ENCODE measurements at regions not wholly inside any gene's neighbourhood (a gene's known extent, or its start where the extent isn't known, plus 50 kb on each side); places are given as distances from the start of the nearest gene placed in this dataset.

- no peak overlapping the region for H3K56ac ChIP-seq (replicated peaks; ENCODE audit: insufficient read length, low read depth, low read length)
- DNase-seq (ENCODE audit: low read depth in 1 of 2, low spot score in 2 of 2) (no peak), FAIRE-seq (no peak)
- no peaks in the 10 kb centered on the region for H3K27me3 ChIP-seq (replicated peaks in 1 of 4; ENCODE audit: control insufficient read depth in 3 of 4, extremely low read depth in 1 of 4, insufficient read depth in 3 of 4, low read length in 3 of 4)
- H2AK5ac ChIP-seq (ENCODE audit: low read depth, low read length), result no peak overlapping the region
- ChIA-PET POLR2A (ENCODE audit: partially characterized antibody) (no interaction called here), CTCF (ENCODE audit: partially characterized antibody) (no interaction called here)
- no peak overlapping the region for H2BK20ac ChIP-seq (ENCODE audit: low read length)
- H3K4me3 ChIP-seq (ENCODE audit: extremely low read depth in 1 of 4, insufficient read depth in 2 of 4, low read depth in 3 of 4, low read length in 4 of 4), result no peak overlapping the region
- no peaks in the 10 kb centered on the region for H3K79me1 ChIP-seq (ENCODE audit: low read depth, low read length)
- H3K18ac ChIP-seq (ENCODE audit: extremely low read depth, low read length), result no peak overlapping the region
- no peaks in the 10 kb centered on the region for H3K36me3 ChIP-seq (ENCODE audit: control insufficient read depth in 2 of 4, insufficient read depth in 4 of 4, low read length in 3 of 4)
- no peak overlapping the region for H2BK12ac ChIP-seq (ENCODE audit: low read depth, low read length)
- H3K4me2 ChIP-seq (ENCODE audit: insufficient read depth in 1 of 2, low read depth in 2 of 2, low read length in 2 of 2), result no peak overlapping the region
- no peak overlapping the region for H4K5ac ChIP-seq (ENCODE audit: insufficient read length, low read depth, low read length)
- H2BK15ac ChIP-seq (ENCODE audit: low read length), result no peak overlapping the region
- H3K4me1 ChIP-seq (replicated peaks in 1 of 4; ENCODE audit: control insufficient read depth in 3 of 4, insufficient read depth in 4 of 4, low read length in 3 of 4), result no peaks in the 10 kb centered on the region
- peaks cover 64 to 98% of the 10 kb centered on the region in 2 experiments for H3K9me3 ChIP-seq (ENCODE audit: insufficient read depth in 2 of 2, low read depth in 1 of 2, low read length in 1 of 2)
- H2AFZ ChIP-seq (ENCODE audit: low read length), result no peak overlapping the region
- H4K8ac ChIP-seq (ENCODE audit: extremely low read depth, insufficient read depth, low read length), result no peak overlapping the region
- no peak overlapping the region for H2BK5ac ChIP-seq (ENCODE audit: low read depth, low read length)
- TF ChIP-seq ASH2L (IDR thresholded peaks at IDR 0.05; ENCODE audit: low read length) (no peak), EZH2 (IDR thresholded peaks at IDR 0.05; ENCODE audit: low read depth, low read length, severe bottlenecking) (no peak), RAD21 (IDR thresholded peaks at IDR 0.05 in 1 of 2, conservative IDR thresholded peaks at IDR 0.05 in 1 of 2; ENCODE audit: low read depth in 2 of 2, low read length in 2 of 2) (no peak), POLR2A (IDR thresholded peaks at IDR 0.05; ENCODE audit: control extremely low read depth in 1 of 2, low read depth in 2 of 2, low read length in 2 of 2) (no peak), EP300 (IDR thresholded peaks at IDR 0.05; ENCODE audit: borderline replicate concordance in 1 of 2, low read depth in 2 of 2, low read length in 2 of 2) (no peak)
- WGBS, 2 experiments (ENCODE audit: extremely low coverage in 1 of 2, insufficient coverage in 1 of 2, insufficient read length in 1 of 2, insufficient replicate concordance in 2 of 2, low coverage in 1 of 2, low lambda C conversion rate in 2 of 2, missing lambda C conversion rate in 1 of 2), result 74% methylated on average over 9 of the region's 9 CpGs; no CpG with 5 or more reads in 1 of the 2 experiments
- H3K79me2 ChIP-seq (ENCODE audit: control insufficient read depth in 1 of 2, insufficient read depth in 2 of 2, low read length in 2 of 2), result no peaks in the 10 kb centered on the region
- H3K27ac ChIP-seq (ENCODE audit: low read depth, low read length), result no peak overlapping the region
- H3K4ac ChIP-seq (replicated peaks; ENCODE audit: insufficient read length, low read depth, low read length), result no peak overlapping the region
- H4K20me1 ChIP-seq (replicated peaks in 1 of 2; ENCODE audit: control insufficient read depth in 1 of 2, insufficient read depth in 2 of 2, low read length in 2 of 2), result no peaks in the 10 kb centered on the region
- no peak overlapping the region for H3K23ac ChIP-seq (ENCODE audit: insufficient read length)
- no peak overlapping the region for H4K91ac ChIP-seq (replicated peaks; ENCODE audit: insufficient read length, low read length)
- no peak overlapping the region for H3K9ac ChIP-seq (replicated peaks in 1 of 4; ENCODE audit: extremely low read depth in 1 of 4, low read depth in 3 of 4, low read length in 3 of 4)
- H3K23me2 ChIP-seq (ENCODE audit: low read depth, low read length), result no peaks in the 10 kb centered on the region
- no peak overlapping the region for H2BK120ac ChIP-seq (replicated peaks; ENCODE audit: low read depth, low read length)
- no peak overlapping the region for H3K14ac ChIP-seq (ENCODE audit: insufficient read length)
Observed at GRCh38 chr14:105899071-105899641, 372.8 kb downstream of the TMEM121 start.

Measured in H1 (cell line).